ENCODE measurements at regions not wholly inside any gene's neighbourhood (a gene's known extent, or its start where the extent isn't known, plus 50 kb on each side); places are given as distances from the start of the nearest gene placed in this dataset.
A peak's percentile ranks its signal among the peaks of the same experiment; 100 is the strongest.

DNA sequence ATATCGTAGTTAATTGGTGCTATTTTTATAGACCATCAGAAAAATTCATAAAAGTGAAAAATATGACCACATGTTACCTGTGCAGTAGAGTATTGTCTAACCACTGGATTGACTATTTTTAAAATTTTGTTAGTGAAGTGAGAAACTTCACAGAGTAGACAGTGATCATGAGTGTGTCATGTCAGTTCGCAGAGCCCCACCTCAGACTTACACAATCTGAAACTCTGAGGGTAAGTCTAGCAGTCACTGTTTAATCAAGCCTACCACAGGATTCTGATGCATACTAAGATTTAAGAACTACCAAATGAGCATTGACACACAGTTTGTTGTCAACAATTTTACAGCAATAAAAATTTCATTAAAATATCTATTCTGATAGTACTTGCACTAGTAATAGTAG is 552.9 kb upstream of the SUCLG2 start:
- no peak for DNase-seq (ENCODE audit: low read depth)
- no peak for TF ChIP-seq POLR2A (IDR thresholded peaks at IDR 0.05; ENCODE audit: extremely low read depth, insufficient read length)
- TF ChIP-seq, protein P1, sequence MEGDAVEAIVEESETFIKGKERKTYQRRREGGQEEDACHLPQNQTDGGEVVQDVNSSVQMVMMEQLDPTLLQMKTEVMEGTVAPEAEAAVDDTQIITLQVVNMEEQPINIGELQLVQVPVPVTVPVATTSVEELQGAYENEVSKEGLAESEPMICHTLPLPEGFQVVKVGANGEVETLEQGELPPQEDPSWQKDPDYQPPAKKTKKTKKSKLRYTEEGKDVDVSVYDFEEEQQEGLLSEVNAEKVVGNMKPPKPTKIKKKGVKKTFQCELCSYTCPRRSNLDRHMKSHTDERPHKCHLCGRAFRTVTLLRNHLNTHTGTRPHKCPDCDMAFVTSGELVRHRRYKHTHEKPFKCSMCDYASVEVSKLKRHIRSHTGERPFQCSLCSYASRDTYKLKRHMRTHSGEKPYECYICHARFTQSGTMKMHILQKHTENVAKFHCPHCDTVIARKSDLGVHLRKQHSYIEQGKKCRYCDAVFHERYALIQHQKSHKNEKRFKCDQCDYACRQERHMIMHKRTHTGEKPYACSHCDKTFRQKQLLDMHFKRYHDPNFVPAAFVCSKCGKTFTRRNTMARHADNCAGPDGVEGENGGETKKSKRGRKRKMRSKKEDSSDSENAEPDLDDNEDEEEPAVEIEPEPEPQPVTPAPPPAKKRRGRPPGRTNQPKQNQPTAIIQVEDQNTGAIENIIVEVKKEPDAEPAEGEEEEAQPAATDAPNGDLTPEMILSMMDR (IDR thresholded peaks at IDR 0.05; ENCODE audit: low read depth, low read length) = no peak
- no peak for TF ChIP-seq MYC (IDR thresholded peaks at IDR 0.05; ENCODE audit: low read depth, low read length)
- H3K4me3 ChIP-seq (ENCODE audit: low read depth, low read length) = no peak overlapping the region

DNA sequence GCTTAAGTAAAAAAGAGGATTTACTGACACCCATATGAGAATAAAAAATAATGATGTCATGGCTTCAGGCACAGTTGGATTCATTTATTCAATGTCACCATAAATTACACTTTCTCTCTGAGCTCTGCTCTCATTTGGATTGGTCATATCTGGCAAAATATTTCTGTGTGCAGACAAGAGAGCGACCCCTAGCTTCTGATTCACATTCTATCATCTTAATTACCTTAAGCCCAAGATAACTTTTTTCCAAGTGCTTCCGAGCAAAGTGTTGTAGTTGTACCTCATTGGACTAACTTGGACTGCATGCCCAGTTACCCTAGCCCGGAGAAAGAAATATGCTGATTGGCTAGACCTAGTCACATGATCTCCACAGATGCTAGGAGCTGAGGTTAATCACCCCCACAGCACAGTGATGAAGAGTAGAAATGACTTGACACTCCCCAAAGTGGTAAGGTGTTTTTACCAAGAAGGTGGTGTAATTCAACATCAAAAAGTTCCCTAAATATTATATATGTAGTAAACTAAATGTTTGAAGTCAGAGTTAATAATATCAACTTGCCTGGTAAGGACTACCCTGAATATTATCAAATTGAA is 552.2 kb upstream of the SUCLG2 start:
- TF ChIP-seq, protein P1 (IDR thresholded peaks at IDR 0.05; ENCODE audit: low read depth, low read length) = peak; percentile 30
- TF ChIP-seq MYC (IDR thresholded peaks at IDR 0.05; ENCODE audit: low read depth, low read length) = no peak
- no peak overlapping the region for H3K4me3 ChIP-seq (ENCODE audit: low read depth, low read length)
- peak; percentile 4 for DNase-seq (ENCODE audit: low read depth)

- TF ChIP-seq MAX (IDR thresholded peaks at IDR 0.05; ENCODE audit: low read depth, low read length) (no peak), POLR2A (IDR thresholded peaks at IDR 0.05; ENCODE audit: extremely low read depth, insufficient read length) (no peak), MYC (IDR thresholded peaks at IDR 0.05; ENCODE audit: low read depth, low read length) (no peak)
- TF ChIP-seq, protein P1 (IDR thresholded peaks at IDR 0.05; ENCODE audit: low read depth, low read length) = no peak
- no peak for DNase-seq (ENCODE audit: low read depth)
- H3K4me3 ChIP-seq (ENCODE audit: low read depth, low read length) = no peak overlapping the region
These were observed 532.3 kb upstream of the SUCLG2 start for GRCh38 chr3:68186733-68187132.

DNA sequence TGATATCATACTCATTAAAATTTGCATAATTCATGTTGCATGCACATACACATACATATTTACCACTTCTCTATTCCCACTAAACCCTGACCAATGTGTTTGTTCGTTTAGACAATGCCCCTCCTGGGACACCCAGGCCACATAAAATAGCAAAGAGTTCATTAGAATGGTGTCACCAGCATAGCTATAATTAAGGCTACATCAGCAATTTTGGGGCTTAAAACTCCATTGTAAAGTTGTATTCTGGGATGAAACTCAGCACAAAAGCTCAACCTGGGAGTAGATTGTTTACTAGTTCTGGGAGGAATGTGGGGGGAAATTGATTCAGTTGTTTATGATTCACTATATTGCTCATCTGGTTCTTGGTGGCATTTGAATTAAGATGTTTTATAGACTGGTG is 522.2 kb upstream of the SUCLG2 start:
- DNase-seq (ENCODE audit: low read depth) = no peak
- TF ChIP-seq, protein P1 (IDR thresholded peaks at IDR 0.05; ENCODE audit: low read depth, low read length) = no peak
- no peak for TF ChIP-seq MYC (IDR thresholded peaks at IDR 0.05; ENCODE audit: low read depth, low read length)
- no peak for TF ChIP-seq POLR2A (IDR thresholded peaks at IDR 0.05; ENCODE audit: extremely low read depth, insufficient read length)
- no peak for TF ChIP-seq MAX (IDR thresholded peaks at IDR 0.05; ENCODE audit: low read depth, low read length)
- H3K4me3 ChIP-seq (ENCODE audit: low read depth, low read length) = no peak overlapping the region

DNA sequence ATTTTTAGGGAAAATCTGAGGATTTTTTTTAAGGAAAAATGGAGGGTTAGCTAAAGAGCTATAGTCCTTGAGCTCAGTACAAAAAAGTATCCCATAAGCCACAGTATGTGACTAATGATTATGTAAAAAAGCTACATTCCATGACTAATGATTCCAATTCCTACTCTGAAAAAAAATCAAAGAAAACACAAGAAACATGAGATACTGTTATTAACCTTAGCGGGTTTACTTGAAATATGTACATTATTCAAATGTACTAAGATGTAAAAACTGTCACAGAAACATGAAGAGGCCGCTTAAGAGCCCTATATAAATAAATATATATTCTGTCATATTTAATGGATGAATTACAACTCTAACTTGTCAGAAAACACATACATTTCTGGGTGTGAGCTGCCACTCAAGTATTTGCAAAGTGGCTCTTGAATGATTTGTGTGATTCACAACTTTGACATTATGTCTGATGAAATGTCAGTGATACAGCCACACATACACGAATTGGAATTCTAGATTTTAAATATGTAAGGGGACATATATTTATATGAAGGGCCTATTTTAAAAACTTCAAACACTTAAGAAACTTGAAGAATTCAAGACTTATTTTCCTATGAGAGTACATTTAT is 518.7 kb upstream of the SUCLG2 start:
- no peak for TF ChIP-seq POLR2A (IDR thresholded peaks at IDR 0.05; ENCODE audit: extremely low read depth, insufficient read length)
- TF ChIP-seq, protein P1 (IDR thresholded peaks at IDR 0.05; ENCODE audit: low read depth, low read length) = no peak
- no peak for TF ChIP-seq MAX (IDR thresholded peaks at IDR 0.05; ENCODE audit: low read depth, low read length)
- no peak for TF ChIP-seq MYC (IDR thresholded peaks at IDR 0.05; ENCODE audit: low read depth, low read length)
- no peak overlapping the region for H3K4me3 ChIP-seq (ENCODE audit: low read depth, low read length)
- no peak for DNase-seq (ENCODE audit: low read depth)

- no peak for DNase-seq (ENCODE audit: low read depth)
- H3K4me3 ChIP-seq (ENCODE audit: low read depth, low read length) = no peak overlapping the region
- TF ChIP-seq MAX (IDR thresholded peaks at IDR 0.05; ENCODE audit: low read depth, low read length) (no peak), POLR2A (IDR thresholded peaks at IDR 0.05; ENCODE audit: extremely low read depth, insufficient read length) (no peak), MYC (IDR thresholded peaks at IDR 0.05; ENCODE audit: low read depth, low read length) (no peak)
- TF ChIP-seq, protein P1 (IDR thresholded peaks at IDR 0.05; ENCODE audit: low read depth, low read length) = no peak
These were observed 517.6 kb upstream of the SUCLG2 start for GRCh38 chr3:68172039-68172438.

All from NB4 (cell line).